ENCODE measurements at regions not wholly inside any gene's neighbourhood (a gene's known extent, or its start where the extent isn't known, plus 50 kb on each side); places are given as distances from the start of the nearest gene placed in this dataset.

- intact Hi-C loops (cut with micrococcal nuclease): no loop called here
Measured at GRCh38 chr15:87632364-87632763, 624.2 kb downstream of the NTRK3 start.

GRCh38 chr15:87631775-87632174 is 624.8 kb downstream of the NTRK3 start:
- intact Hi-C loops (cut with micrococcal nuclease): no loop called here

- intact Hi-C loops (cut with micrococcal nuclease): no loop called here
Measured at GRCh38 chr15:87631093-87631492, 625.4 kb downstream of the NTRK3 start.

- intact Hi-C loops (cut with micrococcal nuclease): no loop called here
Measured at GRCh38 chr15:87628311-87628710, 628.2 kb downstream of the NTRK3 start.

GRCh38 chr15:87626860-87627259 is 629.7 kb downstream of the NTRK3 start:
- intact Hi-C loops (cut with micrococcal nuclease): no loop called here

GRCh38 chr15:87623832-87624231 is 632.7 kb downstream of the NTRK3 start:
- intact Hi-C loops (cut with micrococcal nuclease): no loop called here

- intact Hi-C loops (cut with micrococcal nuclease): no loop called here
Measured at GRCh38 chr15:87620393-87620792, 636.1 kb downstream of the NTRK3 start.

- intact Hi-C loops (cut with micrococcal nuclease): no loop called here
Measured at GRCh38 chr15:87619161-87619960, 637.2 kb downstream of the NTRK3 start.

GRCh38 chr15:87618203-87618725 is 638.3 kb downstream of the NTRK3 start:
- intact Hi-C loops (cut with micrococcal nuclease): no loop called here

GRCh38 chr15:87614704-87615103 is 641.8 kb downstream of the NTRK3 start:
- intact Hi-C loops (cut with micrococcal nuclease): no loop called here

- intact Hi-C loops (cut with micrococcal nuclease): no loop called here
Measured at GRCh38 chr15:87610366-87610765, 646.2 kb downstream of the NTRK3 start.

GRCh38 chr15:87609894-87610293 is 646.6 kb downstream of the NTRK3 start:
- intact Hi-C loops (cut with micrococcal nuclease): loop anchor here (10.0 kb wide), 2 partner anchors 1375 to 1755 kb away; no protein-coding TSS in a partner anchor

GRCh38 chr15:87609474-87609873 is 647.1 kb downstream of the NTRK3 start:
- intact Hi-C loops (cut with micrococcal nuclease): loop anchor here (10.0 kb wide), 2 partner anchors 1375 to 1755 kb away; no protein-coding TSS in a partner anchor

- intact Hi-C loops (cut with micrococcal nuclease): loop anchor here (10.0 kb wide), 2 partner anchors 1374 to 1754 kb away; no protein-coding TSS in a partner anchor
Measured at GRCh38 chr15:87608238-87609028, 648.1 kb downstream of the NTRK3 start.

- intact Hi-C loops (cut with micrococcal nuclease): loop anchor here (10.0 kb wide), 2 partner anchors 1372 to 1752 kb away; no protein-coding TSS in a partner anchor
Measured at GRCh38 chr15:87606971-87607370, 649.6 kb downstream of the NTRK3 start.

- intact Hi-C loops (cut with micrococcal nuclease): loop anchor here (10.0 kb wide), 2 partner anchors 1370 to 1750 kb away; no protein-coding TSS in a partner anchor
Measured at GRCh38 chr15:87604857-87605446, 651.6 kb downstream of the NTRK3 start.

GRCh38 chr15:87602371-87602770 is 654.2 kb downstream of the NTRK3 start:
- intact Hi-C loops (cut with micrococcal nuclease): loop anchor here (10.0 kb wide), 2 partner anchors 1368 to 1748 kb away; no protein-coding TSS in a partner anchor

GRCh38 chr15:87599616-87600015 is 656.9 kb downstream of the NTRK3 start:
- intact Hi-C loops (cut with micrococcal nuclease): loop anchor here (10.0 kb wide), 3 partner anchors 985 to 1745 kb away; no protein-coding TSS in a partner anchor

GRCh38 chr15:87597346-87598052 is 659.0 kb downstream of the NTRK3 start:
- intact Hi-C loops (cut with micrococcal nuclease): loop anchor here (10.0 kb wide), 1 partner anchor 983 kb away; no protein-coding TSS in a partner anchor

- intact Hi-C loops (cut with micrococcal nuclease): loop anchor here (10.0 kb wide), 1 partner anchor 977 kb away; no protein-coding TSS in a partner anchor
Measured at GRCh38 chr15:87591582-87591981, 665.0 kb downstream of the NTRK3 start.
